HepG2 (cell line): ENCODE measurements at regions not wholly inside any gene's neighbourhood (a gene's known extent, or its start where the extent isn't known, plus 50 kb on each side); places are given as distances from the start of the nearest gene placed in this dataset.

Experiments used
- ATAC-seq: fragments of 200-7000 bp; cut with Tn5 transposase; 3 replicates; pipeline ENCODE4 v1.9.1; 2020; ENCODE audit warnings: mild to moderate bottlenecking, moderate library complexity
- BruUV-seq: library from RNA; stranded (reverse); fragments of 400-500 nt; replicated peaks from 2 replicates; lab custom pipeline; 2021; lab: Mats Ljungman, UMichigan
- CTCF ChIA-PET: fragments of 300-600 bp; formaldehyde crosslinking; extraction: SDS; loops from one replicate; lab custom pipeline; 2021; ENCODE audit warnings: low total read pairs, inconsistent platforms, low intra/inter-chr PET ratio; lab: Yijun Ruan, JAX
- POLR2A ChIA-PET: fragments of 350-600 bp; sonication (Branson Sonifier 250); formaldehyde crosslinking; loops from one replicate; lab custom pipeline; 2020; ENCODE audit warnings: antibody characterized with exemption, inconsistent platforms; lab: Yijun Ruan, JAX
- DNase-seq: peaks from one replicate; pipeline ENCODE4 v3.0.0-alpha.2; 2015; ENCODE audit warnings: low spot score
- FAIRE-seq: peaks from 3 replicates; lab custom pipeline; 2011; peaks lifted over from hg19 to GRCh38; lab: Jason Lieb, UNC
- H2AFZ ChIP-seq: one replicate; pipeline ENCODE4 v1.6.1; 2011; ENCODE audit warnings: low read length, inconsistent platforms
- H3K27ac ChIP-seq: fragments of 300-600 bp; 3 replicates; pipeline ENCODE4 v1.8.0; 2011; ENCODE audit warnings: mixed run types, mild to moderate bottlenecking, mixed read lengths, low read length, inconsistent platforms; ENCODE audit not compliant: insufficient read depth; ENCODE audit errors: extremely low read length
- H3K27me3 ChIP-seq, 2 experiments: fragments of 200-600 bp in 1 of 2; 2 replicates in 1 of 2; 3 replicates in 1 of 2; pipeline versions ENCODE4 v1.6.0 to v1.8.0; 2011; ENCODE audit warnings: low read length in 2 of 2, mild to moderate bottlenecking in 2 of 2, moderate library complexity in 2 of 2, inconsistent platforms in 1 of 2; ENCODE audit not compliant: insufficient read depth in 2 of 2, control insufficient read depth in 1 of 2
- H3K36me3 ChIP-seq, 2 experiments: fragments of 200-600 bp in 1 of 2; replicated peaks in 1 of 2; 2 replicates in 1 of 2; 3 replicates in 1 of 2; pipeline versions ENCODE4 v1.5.1 to v1.8.0; 2011; ENCODE audit warnings: low read length in 2 of 2, inconsistent platforms in 1 of 2; ENCODE audit not compliant: insufficient read depth in 2 of 2, control insufficient read depth in 1 of 2
- H3K4me1 ChIP-seq: 2 replicates; pipeline ENCODE4 v1.5.1; 2012; ENCODE audit warnings: low read length, inconsistent platforms; ENCODE audit not compliant: insufficient read depth
- H3K4me2 ChIP-seq: 2 replicates; pipeline ENCODE4 v1.6.0; 2011; ENCODE audit warnings: low read depth, low read length, inconsistent platforms
- H3K4me3 ChIP-seq, 3 experiments: fragments of 200-600 bp in 1 of 3; sonication (generic), shearing (Covaris generic) in 1 of 3; replicated peaks in 1 of 3; 2 replicates each; pipeline ENCODE4 v1.5.1; 2011 to 2016; ENCODE audit warnings: low read length in 3 of 3, inconsistent platforms in 2 of 3, low read depth in 2 of 3, mild to moderate bottlenecking in 2 of 3, control low read depth in 1 of 3, mixed read lengths in 1 of 3; ENCODE audit not compliant: insufficient read depth in 1 of 3
- H3K79me2 ChIP-seq: one replicate; pipeline ENCODE4 v1.6.1; 2011; ENCODE audit warnings: low read length, inconsistent platforms; ENCODE audit not compliant: insufficient read depth
- H3K9ac ChIP-seq: 2 replicates; pipeline ENCODE4 v1.6.0; 2011; ENCODE audit warnings: mild to moderate bottlenecking, low read depth, low read length, inconsistent platforms; ENCODE audit not compliant: insufficient read depth
- H3K9me3 ChIP-seq: 2 replicates; pipeline ENCODE4 v1.5.1; 2012; ENCODE audit warnings: mild to moderate bottlenecking, low read length
- H4K20me1 ChIP-seq: 2 replicates; pipeline ENCODE4 v1.6.0; 2011; ENCODE audit warnings: inconsistent platforms, mild to moderate bottlenecking, low read length, moderate library complexity; ENCODE audit not compliant: insufficient read depth
- HDAC2 ChIP-seq: sonication (generic); formaldehyde crosslinking; IDR thresholded peaks from 2 replicates; pipeline ENCODE4 v1.4.0; 2020; ENCODE audit warnings: missing genetic modification reagents
- NFATC3 ChIP-seq: sonication (generic); formaldehyde crosslinking; IDR thresholded peaks from 2 replicates; pipeline ENCODE4 v1.5.1; 2020; ENCODE audit warnings: mild to moderate bottlenecking, missing genetic modification reagents
- PTBP1 ChIP-seq: fragments of 200-400 bp; formaldehyde crosslinking; IDR thresholded peaks from 2 replicates; pipeline ENCODE4 v1.6.1; 2018; ENCODE audit warnings: low read length, low read depth; ENCODE audit not compliant: poor library complexity, severe bottlenecking
- RAD51 ChIP-seq: fragments of 450-650 bp; IDR thresholded peaks from 2 replicates; pipeline ENCODE4 v1.6.1; 2016; ENCODE audit warnings: borderline replicate concordance
- SMAD3 ChIP-seq: sonication (generic); formaldehyde crosslinking; IDR thresholded peaks from 2 replicates; pipeline ENCODE4 v1.4.0; 2020; ENCODE audit warnings: missing genetic modification reagents
- SP140L ChIP-seq: sonication (generic); formaldehyde crosslinking; IDR thresholded peaks from 2 replicates; pipeline ENCODE4 v1.4.0; 2020; ENCODE audit warnings: missing genetic modification reagents, borderline replicate concordance
- ZNF501 ChIP-seq: sonication (generic); formaldehyde crosslinking; IDR thresholded peaks from 2 replicates; pipeline ENCODE4 v1.5.1; 2020; ENCODE audit warnings: mild to moderate bottlenecking, moderate library complexity, missing genetic modification reagents
- ZSCAN21 ChIP-seq: sonication (generic); formaldehyde crosslinking; IDR thresholded peaks from 2 replicates; pipeline ENCODE4 v1.8.0; 2022; ENCODE audit warnings: mild to moderate bottlenecking, missing genetic modification reagents, moderate library complexity, borderline replicate concordance
- ZZZ3 ChIP-seq: sonication (generic); formaldehyde crosslinking; IDR thresholded peaks from 2 replicates; pipeline ENCODE4 v1.4.0; 2020; ENCODE audit warnings: missing genetic modification reagents, mild to moderate bottlenecking, borderline replicate concordance
- WGBS: methylation state at CpG from one replicate; pipeline ENCODE4 v1.1.6; 2017; ENCODE audit warnings: low lambda C conversion rate; 5-methylcytosine and 5-hydroxymethylcytosine counted together
- in situ Hi-C: cut with HindIII; loops from 2 replicates; pipeline ENCODE4 v1.10.0; 2017; ENCODE audit warnings: low pct_unique_long_range_greater_than_20kb; ENCODE audit not compliant: extremely low pct_ligation_motif_present
- intact Hi-C: fragments of 100-400 bp; cut with micrococcal nuclease; formaldehyde crosslinking; loops from one replicate; pipeline ENCODE4 v1.10.0; 2022; ENCODE audit not compliant: unreplicated experiment
- TF ChIP-seq, protein P1 (sequence below): IDR thresholded peaks from 2 replicates; pipeline ENCODE4 v1.4.0; 2020; ENCODE audit warnings: mild to moderate bottlenecking, missing genetic modification reagents

DNA sequence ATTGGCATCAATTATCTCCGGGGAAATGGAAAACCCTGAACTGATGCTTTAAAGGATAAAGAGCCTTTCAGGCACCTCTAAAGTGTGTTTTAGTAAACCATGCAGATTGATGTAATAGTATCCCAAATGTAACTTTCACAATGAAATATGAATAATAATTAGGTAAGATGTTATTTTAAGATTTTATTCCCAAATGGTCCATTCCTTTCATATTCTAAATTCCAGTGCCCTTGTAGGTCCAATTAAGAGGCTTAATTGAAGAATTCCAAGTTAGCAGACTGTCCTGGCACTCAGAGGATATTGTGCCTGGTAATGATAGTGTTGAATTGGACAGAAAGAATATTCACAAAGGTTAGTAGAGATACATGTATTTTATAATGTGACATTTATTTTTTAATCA, 352.5 kb upstream of the NUDT12 start:
- intact Hi-C loops, result no loop called here

More for the DNA sequence above, 352.5 kb upstream of the NUDT12 start:
- Histone ChIP-seq H4K20me1 (no peaks in the 10 kb centered on the region), H3K36me3 (no peaks in the 10 kb centered on the region), H3K4me2 (no peak overlapping the region), H2AFZ (no peak overlapping the region), H3K27ac (no peak overlapping the region), H3K9me3 (no peaks in the 10 kb centered on the region), H3K9ac (no peak overlapping the region), H3K4me3 (no peak overlapping the region), H3K27me3 (no peaks in the 10 kb centered on the region), H3K4me1 (no peaks in the 10 kb centered on the region), H3K79me2 (no peaks in the 10 kb centered on the region)
- ChIA-PET CTCF (no interaction called here), POLR2A (no interaction called here)
- in situ Hi-C loops, result no loop called here
- no peak for DNase-seq
- no TSS peak for BruUV-seq
- 4% methylated on average over 1 of the region's 1 CpG for WGBS
- no peak for FAIRE-seq
- TF ChIP-seq, protein P1, sequence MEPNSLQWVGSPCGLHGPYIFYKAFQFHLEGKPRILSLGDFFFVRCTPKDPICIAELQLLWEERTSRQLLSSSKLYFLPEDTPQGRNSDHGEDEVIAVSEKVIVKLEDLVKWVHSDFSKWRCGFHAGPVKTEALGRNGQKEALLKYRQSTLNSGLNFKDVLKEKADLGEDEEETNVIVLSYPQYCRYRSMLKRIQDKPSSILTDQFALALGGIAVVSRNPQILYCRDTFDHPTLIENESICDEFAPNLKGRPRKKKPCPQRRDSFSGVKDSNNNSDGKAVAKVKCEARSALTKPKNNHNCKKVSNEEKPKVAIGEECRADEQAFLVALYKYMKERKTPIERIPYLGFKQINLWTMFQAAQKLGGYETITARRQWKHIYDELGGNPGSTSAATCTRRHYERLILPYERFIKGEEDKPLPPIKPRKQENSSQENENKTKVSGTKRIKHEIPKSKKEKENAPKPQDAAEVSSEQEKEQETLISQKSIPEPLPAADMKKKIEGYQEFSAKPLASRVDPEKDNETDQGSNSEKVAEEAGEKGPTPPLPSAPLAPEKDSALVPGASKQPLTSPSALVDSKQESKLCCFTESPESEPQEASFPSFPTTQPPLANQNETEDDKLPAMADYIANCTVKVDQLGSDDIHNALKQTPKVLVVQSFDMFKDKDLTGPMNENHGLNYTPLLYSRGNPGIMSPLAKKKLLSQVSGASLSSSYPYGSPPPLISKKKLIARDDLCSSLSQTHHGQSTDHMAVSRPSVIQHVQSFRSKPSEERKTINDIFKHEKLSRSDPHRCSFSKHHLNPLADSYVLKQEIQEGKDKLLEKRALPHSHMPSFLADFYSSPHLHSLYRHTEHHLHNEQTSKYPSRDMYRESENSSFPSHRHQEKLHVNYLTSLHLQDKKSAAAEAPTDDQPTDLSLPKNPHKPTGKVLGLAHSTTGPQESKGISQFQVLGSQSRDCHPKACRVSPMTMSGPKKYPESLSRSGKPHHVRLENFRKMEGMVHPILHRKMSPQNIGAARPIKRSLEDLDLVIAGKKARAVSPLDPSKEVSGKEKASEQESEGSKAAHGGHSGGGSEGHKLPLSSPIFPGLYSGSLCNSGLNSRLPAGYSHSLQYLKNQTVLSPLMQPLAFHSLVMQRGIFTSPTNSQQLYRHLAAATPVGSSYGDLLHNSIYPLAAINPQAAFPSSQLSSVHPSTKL (CRISPR knock-in tag), result no peak
- TF ChIP-seq RAD51 (no peak), NFATC3 (CRISPR knock-in tag) (no peak), SMAD3 (no peak), SP140L (CRISPR knock-in tag) (no peak), ZZZ3 (CRISPR knock-in tag) (no peak), HDAC2 (CRISPR knock-in tag) (no peak), PTBP1 (no peak), ZNF501 (CRISPR knock-in tag) (no peak), ZSCAN21 (CRISPR knock-in tag) (no peak)
- no peak for ATAC-seq
